ENCODE measurements at regions not wholly inside any gene's neighbourhood (a gene's known extent, or its start where the extent isn't known, plus 50 kb on each side); places are given as distances from the start of the nearest gene placed in this dataset.
"Not testable (repeated sequence)": the region's sequence is repeated elsewhere in the genome, so short reads cannot be mapped to it uniquely, and the experiment has no call there.

DNA sequence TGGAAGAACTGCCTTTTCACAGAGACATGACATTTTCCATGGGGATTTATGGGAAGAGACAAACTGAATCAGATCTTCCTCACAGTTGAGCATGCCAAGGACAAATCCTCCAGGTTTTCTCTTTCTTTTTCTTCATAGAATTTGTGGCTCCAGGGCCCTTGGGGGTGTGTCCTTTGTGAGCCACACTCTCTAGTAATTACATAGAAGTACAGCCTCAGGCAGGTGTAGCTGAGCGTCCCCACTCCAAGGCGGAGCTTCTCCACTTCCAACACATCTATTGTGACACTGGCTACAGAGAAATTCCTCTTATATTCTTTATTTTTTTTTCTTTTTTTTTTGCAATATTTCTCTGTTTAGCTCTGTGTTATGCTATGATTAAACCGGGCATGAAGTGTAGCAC is 420.5 kb upstream of the CD180 start:
- no peak for DNase-seq

DNA sequence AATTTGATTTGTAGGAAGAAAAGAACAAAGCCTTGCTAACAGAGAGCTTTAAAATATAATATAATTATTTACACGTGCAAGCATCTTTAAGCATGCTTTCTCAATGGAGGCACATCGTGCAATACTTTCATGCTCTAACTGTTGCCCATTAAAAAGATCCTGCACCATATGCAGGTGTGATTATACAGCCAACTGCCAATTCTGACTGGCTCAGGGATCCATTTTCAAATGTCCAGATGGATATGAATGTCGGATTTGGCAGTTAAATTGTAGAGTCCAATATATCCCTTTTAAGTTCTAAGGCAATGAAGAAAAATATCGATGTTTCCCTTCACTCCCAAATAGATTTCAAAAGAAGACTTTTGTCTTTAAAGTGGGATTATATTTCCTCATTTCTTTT is 416.4 kb upstream of the CD180 start:
- DNase-seq: no peak

DNA sequence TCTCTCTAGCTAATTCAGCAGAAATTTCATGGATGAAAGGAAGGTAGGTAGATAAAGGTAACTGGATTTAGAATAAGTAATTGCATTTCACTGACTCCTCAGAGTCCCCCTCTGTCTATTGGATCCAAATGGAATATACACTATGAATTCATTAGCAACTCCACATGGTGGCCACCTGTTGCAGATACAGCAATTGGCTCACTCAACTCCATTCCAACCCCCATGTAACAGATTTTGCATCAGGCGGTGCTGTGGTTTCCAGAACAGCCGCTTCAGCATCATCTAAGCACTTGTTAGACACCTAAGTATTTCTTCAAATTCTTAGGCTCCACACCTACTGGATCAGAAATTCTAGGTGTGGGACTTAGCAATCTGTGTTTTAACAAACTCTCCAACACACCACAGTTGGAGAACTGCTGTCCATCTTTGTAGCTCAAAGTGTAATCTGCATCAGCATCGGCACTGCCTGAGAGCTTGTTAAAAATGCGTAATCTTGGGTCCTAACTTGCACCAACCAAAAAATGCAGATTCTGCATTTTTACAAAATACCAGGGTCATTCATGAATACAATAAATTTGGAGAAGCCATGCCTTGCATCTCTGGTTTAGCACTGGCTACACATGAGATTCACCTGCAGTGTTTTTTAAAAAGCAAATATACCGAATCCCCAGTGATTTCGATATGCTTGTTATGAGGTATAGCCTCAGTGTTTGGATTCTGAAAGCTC is 413.8 kb upstream of the CD180 start:
- DNase-seq: no peak

DNA sequence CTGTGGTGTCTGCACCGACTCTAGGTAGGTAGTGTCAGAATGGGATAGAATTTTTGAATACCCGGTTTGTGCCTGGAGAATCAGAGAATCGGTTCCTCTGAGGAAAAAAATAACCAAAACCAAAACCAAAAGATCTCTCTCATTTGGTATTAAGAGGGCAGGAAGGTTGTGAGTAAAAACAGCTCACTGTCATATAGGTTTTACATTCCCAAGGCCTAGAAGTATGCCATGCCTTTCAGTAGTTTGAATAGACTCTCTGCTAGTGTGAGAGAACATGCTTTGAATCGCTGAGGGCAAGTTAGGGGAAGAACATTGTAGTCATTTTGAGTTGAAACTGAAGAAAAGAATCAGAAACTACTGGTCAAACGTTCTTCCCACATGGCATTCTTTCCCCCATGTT is 411.4 kb upstream of the CD180 start:
- no peak for DNase-seq

DNA sequence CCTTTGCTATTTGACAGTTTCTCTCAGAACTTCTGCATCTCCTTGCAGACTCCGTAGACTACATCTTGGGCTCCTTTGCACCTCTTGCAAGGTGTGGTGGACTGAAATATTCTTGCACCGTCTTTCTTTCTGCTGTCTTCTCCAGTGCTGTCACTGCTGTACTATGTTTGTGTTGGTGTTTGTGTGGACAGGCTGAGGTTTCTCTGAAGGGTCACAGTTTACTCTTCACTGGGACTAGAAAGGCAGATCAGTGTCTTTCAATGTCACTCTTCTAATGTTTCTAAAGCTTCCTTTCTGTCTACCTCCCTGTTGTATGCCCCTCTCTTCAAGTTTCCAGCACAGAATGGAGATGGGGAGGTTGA is 410.0 kb upstream of the CD180 start:
- DNase-seq: no peak

DNA sequence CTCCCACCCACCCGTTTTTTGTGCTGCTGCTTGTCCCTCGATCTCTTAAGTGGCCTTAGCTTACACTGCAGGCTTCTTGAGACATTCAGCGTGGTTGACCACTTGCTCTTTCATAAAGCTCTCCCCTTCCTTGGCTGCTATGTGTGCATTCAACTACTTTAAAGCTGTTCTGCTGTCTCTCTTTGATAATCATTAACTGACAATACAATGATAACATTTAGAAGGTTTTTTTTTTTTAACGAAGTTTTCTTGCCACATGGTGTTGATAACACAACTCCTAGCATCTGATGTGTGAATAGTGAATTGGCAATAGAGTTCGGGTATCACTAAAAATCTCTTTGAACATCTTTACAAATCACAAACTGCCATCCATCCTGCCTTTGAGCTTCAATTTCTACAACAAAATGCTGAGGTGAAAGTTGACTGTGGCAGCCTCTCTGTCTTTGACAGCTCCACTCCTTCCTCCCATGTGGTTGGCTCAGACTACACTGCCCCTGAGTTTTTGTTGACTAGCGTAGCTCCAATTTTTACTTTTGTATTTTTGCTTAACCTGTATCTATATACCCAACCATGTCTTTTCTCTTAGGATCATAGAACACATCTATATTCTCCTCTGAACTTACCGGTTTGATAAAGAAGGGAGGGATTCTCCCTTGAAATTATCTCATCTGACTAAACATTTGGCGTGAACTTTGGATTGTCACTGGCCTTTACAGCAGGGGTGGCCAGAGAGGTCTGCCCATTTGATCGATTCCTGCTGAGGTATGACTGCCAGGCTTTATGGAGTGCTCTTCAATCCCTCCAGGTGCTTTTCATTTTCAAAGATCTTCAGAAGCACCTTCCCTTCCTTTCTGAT is 409.4 kb upstream of the CD180 start:
- DNase-seq: no peak

DNA sequence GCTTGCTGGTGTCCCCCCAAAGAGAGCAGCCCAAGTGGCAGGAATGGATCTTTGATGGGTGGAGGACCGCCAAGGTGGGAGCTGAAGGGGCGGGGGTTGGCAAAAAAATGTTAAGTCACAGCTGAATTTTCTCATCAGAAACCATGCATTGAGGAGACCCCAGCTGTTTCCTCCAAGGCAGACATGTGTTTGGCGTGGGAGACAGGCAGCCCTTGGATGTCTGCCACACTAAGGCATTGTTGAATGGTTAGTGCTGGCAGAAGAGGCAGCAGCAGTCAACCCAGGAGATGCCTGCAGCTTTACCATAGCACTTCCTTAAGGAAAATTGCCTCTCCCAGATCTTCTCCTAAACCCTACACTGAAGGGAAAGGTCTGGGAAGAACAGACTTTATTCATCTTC is 394.9 kb upstream of the CD180 start:
- DNase-seq: no peak

DNA sequence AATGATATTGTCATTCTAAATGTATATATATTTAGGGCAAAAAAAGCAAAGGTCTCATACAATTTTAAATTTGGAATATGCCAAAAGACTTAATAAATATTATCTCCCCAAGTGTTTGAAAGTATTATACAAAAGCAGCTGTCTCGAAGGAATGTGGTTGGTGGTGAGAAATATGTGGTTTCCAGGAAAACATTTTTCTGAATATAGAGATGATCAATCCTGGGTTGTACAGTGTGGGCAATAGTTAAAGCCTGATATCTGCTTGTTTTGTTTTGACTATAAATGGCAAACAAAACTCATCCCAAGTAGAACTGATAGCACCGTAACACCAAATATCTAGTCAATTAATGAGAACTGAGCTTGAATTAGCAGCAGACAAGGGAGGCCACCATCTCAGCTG is 391.8 kb upstream of the CD180 start:
- DNase-seq: no peak

DNA sequence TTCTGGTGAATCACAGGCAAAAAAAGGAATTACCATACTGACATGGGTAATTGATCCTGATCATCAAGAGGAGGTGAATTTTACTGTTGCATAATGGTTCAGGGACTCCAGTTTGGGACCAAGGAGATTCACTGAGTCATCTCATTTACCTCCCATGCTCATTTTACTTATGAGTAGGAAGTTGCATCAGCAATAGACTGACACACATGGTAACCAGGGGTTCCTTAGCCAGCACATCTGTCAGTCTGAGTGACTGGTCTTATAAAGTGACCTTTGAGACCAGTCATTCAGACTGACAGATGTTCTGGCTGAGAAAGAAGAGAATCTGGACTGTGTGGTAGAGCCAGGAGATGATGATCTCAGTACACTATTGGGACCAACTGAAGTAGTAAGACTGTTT is 384.6 kb upstream of the CD180 start:
- no peak for DNase-seq

DNA sequence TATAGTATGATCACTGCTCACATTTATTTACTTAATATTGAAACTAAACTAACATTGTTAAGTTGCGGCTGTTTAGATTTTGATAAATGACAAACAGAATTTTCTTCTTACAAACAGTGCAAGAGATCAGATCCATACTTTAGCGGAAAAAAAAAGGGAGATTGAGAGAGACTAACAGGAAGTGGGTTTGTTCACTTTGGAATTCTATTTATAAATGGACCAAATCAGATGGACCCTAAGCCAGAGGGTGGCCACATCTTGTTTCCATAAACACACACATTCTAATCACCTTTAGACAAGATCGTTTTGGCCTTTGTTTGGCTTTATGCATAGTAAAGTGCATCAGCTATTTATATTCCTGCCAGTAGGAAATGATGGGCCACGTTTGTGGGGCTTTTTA is 381.4 kb upstream of the CD180 start:
- DNase-seq: no peak

DNA sequence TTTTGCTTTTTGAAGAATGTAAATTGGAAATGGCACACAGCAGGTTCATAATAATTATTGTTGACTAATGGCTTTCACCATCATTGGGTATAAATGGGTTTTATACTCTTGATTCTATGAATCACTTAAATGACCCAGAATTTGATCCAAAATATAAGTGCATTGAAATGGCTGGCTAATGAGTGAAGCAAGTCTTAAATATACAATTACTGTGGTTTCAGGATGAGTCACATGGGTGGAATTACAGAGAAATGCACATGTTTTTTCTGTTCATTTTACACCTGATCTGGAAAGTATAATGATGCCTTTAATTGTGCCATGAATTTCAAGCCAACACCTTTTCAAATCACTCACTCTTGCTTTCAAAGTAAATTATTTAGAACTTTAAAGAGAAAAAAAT is 380.8 kb upstream of the CD180 start:
- no peak for DNase-seq

DNA sequence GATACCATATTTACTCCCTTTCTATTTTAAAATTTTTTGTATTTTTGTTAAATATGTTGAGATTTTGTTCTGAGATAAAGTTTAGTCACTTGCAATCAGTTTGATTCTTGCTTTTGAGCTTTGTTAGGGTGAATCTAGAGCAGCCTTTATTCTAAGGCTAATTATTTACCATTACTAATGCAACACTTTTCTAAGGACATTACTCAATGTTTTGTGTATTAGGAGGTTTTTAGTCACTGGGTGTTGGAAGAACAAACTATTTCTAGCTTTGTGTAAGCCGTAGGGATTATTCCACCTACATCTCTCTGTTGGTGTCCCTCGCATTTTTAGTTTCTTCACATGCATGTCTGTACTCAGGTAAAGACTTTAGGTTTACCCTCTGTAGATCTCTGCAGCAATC is 379.5 kb upstream of the CD180 start:
- DNase-seq: no peak

DNA sequence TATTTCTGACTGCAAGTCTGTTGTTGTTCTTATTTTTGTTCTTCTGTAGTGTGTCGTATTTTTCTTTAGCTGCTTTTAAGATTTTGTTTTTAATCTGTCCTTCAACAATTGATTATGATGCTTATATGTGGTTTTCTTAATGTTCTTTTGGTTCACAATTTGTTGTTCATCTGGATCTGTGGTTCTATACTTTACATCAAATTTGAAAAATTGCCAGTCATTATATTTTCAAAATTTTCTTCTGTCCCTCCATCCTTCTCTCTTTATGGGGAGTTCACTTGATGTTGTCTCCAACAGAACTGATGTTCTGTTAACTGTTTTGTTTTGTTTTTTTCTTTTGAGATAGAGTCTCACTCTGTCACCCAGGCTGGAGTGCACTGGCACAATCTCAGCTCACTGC is 378.5 kb upstream of the CD180 start:
- DNase-seq: no peak

DNA sequence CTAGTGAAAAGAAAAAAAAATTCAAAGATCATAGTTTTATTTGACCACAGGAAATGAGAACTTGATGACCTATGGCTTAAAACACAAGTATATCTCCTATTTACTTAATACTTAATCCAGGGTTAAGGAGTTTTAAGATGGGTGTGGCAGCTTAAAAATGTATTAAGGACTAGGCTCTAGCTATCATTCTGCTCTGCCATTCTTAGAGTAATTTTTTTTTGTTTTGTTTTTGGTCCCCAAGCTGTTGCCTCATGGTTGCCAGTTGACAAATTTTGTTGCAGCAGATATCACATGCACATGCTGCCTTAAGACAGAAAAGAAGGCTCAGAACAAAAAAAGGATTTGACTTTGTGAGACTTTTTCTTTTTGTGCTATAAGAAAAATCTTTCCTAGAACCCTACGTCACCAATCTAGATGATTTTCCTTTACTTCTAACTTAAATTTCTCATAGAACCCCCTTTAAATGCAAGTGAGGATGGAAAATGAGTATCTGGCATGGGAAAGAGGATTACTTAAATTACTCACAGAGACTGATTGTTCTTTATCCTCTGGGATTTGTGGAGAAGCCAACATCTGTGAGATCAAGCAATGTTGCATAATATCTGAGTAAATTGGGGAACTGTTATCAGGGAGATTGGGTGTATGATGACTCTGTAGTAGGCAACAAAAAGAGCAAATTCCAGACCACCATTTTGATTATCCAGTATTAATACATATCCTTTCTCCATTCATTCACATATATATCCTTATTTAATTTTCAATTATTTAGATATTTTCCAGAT is 364.7 kb upstream of the CD180 start:
- no peak for DNase-seq

DNA sequence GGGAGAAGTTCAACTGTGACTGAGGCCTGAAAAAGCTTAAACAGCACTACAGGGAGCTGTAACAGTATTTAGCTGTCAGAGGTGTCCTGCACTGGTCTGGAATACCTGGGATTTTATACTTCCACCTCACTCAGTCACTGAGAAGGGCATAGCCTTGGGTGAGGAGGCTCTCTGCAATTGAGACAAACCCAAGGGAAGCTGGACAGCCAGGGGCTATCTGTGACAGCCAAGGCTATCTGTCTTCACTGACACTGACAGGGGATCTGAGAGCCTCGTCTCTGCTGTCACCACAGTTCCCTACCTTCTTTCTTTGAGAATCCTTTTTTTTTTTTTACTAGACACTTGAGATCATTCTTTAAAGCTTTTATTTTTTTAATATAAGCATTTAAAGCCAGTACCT is 356.2 kb upstream of the CD180 start:
- DNase-seq: no peak

DNA sequence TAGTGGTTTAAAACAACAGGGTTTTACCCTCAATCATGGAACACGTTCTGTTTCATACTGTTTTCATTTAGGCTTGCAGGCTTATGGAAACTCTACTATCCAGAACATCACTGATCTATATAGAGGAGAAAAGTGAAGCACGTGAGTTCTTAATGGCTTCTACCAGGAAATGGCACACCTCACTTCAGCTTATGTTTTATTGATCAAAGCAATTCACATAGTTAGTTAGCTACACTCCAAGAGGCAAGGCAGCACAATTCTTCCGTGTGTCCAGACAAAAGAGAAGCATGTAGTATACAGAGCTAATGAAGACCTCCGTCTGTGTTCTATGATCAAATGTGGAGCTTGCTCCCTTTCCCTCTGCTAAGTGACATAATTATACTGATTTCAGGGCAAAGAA is 353.3 kb upstream of the CD180 start:
- no peak for DNase-seq

DNA sequence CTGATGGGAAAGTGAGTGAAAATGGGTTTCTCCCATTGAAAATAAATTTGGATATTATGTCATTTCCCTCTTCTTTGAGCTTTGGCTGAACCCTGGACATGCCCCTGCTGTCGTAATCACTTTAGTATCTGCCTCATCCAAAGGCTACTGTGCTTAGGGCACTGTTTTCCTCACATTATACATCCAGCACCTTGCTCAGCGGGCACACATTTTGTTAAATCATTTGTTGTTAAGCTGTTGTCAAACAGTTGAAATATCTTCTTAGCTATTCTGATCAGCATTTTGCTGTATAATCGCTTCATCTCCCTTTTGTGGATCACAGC is 352.7 kb upstream of the CD180 start:
- DNase-seq: no peak

DNA sequence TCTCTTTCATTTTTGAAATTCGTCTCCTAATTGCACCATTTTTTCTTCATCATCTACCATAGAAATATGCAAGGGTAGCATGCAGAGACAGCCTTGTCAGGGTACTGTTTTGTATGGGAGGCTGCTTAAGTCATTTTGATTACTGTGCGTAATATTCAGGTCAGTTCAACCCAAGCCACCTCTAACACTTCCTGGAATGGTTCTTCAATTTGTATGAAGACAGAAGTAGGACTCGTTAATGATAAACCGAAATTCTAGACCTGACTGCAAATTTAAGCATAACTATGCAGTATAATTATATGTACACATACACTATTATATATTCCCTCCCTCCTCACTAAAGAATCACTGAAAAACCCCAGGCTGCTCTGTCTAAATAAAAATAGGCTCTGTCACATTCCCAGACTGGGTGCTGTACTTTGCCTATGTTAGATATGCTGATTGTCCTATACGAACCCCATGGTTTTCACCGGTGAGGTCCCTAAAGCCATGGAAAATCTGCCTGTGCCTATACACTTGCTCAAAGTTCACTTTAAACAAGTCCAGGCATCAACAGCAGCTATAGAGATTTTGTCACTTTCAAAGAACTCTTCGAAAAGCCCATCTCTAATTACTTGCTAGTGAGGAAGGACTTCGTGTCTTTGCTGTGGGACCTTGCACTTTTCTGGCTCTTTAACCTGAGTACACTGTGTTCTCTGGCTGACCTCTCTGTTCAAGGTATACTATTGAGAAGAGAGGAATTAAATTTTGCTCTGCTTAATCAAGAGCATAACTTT is 352.1 kb upstream of the CD180 start:
- DNase-seq: no peak

DNA sequence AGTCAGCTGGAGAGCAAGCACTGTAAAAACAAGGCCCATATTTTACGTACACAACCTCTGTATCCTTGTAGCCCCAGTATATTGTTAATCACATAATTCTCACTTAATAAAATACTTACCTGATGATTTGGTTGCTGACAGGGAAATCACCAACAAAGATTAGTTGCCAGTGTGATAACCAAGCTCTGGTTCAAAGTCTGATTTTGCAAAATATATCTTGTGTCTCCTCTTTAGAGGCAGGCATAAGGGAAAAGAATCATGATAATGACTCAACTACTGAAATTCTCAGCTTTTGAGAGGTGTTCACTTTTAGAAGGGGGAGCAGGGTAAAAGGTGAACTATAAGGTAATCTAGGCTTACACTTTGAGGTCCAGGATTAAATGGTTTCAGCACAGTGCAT is 351.1 kb upstream of the CD180 start:
- DNase-seq: no peak

DNA sequence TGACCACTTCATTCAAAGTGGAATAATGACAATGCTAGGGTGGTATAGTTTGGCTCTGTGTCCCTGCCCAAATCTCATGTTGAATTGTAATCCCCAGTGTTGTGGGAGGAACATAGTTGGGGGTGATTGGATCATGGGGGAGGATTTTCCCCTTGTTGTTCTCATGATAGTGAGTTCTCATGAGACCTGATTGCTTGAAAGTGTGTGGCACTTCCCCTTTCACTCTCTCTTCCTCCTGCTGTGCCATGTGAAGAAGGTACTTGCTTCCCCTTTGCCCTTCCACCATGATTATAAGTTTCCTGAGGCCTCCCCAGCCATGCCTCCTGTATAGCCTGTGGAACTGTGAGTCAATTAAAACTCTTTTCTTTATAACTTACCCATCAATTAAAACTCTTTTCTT is 348.3 kb upstream of the CD180 start:
- not testable (repeated sequence) for DNase-seq

DNA sequence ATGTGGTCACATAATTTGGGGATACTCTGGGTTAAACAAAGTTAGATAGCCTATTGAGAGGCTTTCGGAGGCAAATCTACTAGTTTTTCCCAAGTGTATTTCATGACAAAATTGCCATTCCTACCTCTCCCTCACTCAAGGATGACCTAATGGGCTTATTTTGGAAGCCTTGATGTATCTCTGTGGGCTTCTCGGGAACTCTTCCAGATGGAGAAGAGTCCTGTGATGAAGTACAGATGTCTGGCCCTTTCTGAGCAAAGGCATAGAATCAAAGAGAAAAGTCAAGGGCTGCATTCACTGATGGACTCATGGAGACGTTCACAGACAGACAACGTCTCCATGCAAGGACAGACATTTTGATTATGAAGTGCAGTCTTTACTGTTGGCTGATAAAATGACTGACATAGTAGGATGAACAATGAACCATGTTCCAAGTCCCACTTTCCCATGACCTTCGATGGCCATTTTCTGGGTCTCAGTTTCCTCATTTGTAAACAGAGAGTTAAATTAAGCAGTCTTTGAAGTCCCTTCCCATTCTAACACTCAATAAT is 347.2 kb upstream of the CD180 start:
- no peak for DNase-seq

DNA sequence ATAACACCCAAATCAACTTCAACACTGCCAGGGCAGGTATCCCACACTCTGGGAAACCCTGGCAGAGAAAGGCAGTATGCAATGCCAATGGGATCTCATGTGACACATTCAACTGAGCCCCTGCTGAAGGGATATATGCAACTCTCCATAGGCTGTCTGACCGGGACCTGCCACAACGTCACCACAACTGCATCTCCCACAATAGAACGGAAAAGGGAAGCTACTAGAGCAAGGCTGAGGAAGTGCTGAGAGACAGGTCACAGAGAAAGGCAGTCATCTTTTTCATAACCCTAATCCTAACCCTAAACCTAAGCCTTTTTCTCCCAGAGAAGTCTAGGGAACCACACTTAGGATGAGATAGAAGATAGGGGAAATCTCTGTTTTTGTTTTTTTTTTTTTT is 345.9 kb upstream of the CD180 start:
- no peak for DNase-seq

DNA sequence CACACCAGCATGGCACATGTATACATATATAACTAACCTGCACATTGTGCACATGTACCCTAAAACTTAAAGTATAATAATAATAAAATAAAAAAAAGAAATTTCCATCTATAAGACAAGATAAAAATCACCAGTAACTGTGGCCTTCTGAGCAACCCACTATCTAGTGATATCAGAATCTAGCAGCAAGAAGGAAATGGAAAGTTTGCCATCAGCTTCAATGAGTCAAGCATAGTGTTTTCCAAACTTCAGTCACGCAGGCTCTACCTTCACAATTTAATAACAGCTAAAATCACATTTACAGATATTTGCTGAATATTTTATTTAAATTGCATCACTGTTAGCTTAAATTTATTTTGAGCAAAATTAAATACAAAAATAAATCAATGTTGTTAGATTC is 345.3 kb upstream of the CD180 start:
- DNase-seq: no peak
